ENCODE measurements at regions not wholly inside any gene's neighbourhood (a gene's known extent, or its start where the extent isn't known, plus 50 kb on each side); places are given as distances from the start of the nearest gene placed in this dataset.

GRCh38 chr14:40119765-40120164 lies 687.5 kb upstream of the FBXO33 start:
- TF ChIP-seq CTCF (IDR thresholded peaks at IDR 0.05; ENCODE audit: low read depth, low read length, missing input control) (no peak), RAD21 (IDR thresholded peaks at IDR 0.05) (no peak), REST (IDR thresholded peaks at IDR 0.05) (no peak), MAX (IDR thresholded peaks at IDR 0.05) (no peak), HNF4G (IDR thresholded peaks at IDR 0.05) (no peak)
